Left lung (tissue), 4 donors: ENCODE measurements at regions not wholly inside any gene's neighbourhood (a gene's known extent, or its start where the extent isn't known, plus 50 kb on each side); places are given as distances from the start of the nearest gene placed in this dataset.

ENCODE experiments used
- ATAC-seq: fragments of 200-7000 bp; cut with Tn5 transposase; one replicate; pipeline ENCODE4 v1.9.1; 2020; ENCODE audit warnings: moderate library complexity
- DNase-seq, 4 donors: peaks; one replicate each; pipeline ENCODE4 v3.0.0-alpha.2; 2013 to 2020
- H3K27ac ChIP-seq, 2 donors: fragments of 200-600 bp; sonication (generic) in 1 of 2; one replicate each; pipeline versions ENCODE4 v1.5.0 to v1.8.0; 2020 to 2021
- H3K27me3 ChIP-seq, 2 donors: fragments of 200-600 bp; sonication (generic) in 1 of 2; one replicate each; pipeline versions ENCODE4 v1.5.0 to v1.8.0; 2020 to 2021
- H3K36me3 ChIP-seq, 2 donors: fragments of 200-600 bp; sonication (generic) in 1 of 2; one replicate each; pipeline versions ENCODE4 v1.5.0 to v1.8.0; 2020 to 2021
- H3K4me1 ChIP-seq, 2 donors: fragments of 200-600 bp; one replicate each; pipeline ENCODE4 v1.8.0; 2021
- H3K4me3 ChIP-seq, 2 donors: fragments of 200-600 bp; sonication (generic) in 1 of 2; one replicate each; pipeline versions ENCODE4 v1.5.0 to v1.8.0; 2020 to 2021; ENCODE audit warnings: mild to moderate bottlenecking in 1 of 2
- H3K9me3 ChIP-seq, 2 donors: fragments of 200-600 bp; sonication (generic) in 1 of 2; one replicate each; pipeline versions ENCODE4 v1.5.0 to v1.8.0; 2020 to 2021
- CTCF ChIP-seq, 2 donors: fragments of 200-600 bp; sonication (generic) in 1 of 2; IDR thresholded peaks; one replicate each; pipeline versions ENCODE4 v1.5.0 to v1.8.0; 2021; ENCODE audit warnings: antibody characterized with exemption in 2 of 2
- intact Hi-C, 2 donors: fragments of 100-400 bp; cut with DNase I; formaldehyde crosslinking; loops; one replicate each; pipeline versions ENCODE4 v1.11.2 to v1.14.2; 2022
- donor health status: DM: no; HTN: yes; CAD: no.
- donor health status: DM: no; HTN: no; CAD: no.

DNA sequence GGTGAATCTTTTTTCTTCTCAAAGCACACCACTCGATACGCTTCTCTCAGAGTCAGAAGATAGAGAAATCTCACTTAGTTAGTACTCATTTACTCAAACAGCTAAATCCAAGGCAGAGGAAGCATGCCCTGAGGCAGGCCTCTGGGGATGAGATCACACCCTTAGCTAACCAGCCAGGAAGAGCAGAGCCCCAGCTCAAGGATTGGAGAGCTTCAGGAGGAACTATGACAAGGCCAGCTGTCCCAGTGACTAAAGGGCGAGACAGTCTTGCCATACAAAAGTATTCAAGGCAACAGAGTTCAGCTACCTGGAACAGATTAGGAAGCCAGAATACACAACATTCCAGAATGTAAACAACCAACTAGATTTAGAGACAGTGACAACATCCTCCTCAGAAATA is 197.7 kb upstream of the CCDC196 start:
- Histone ChIP-seq H3K9me3 (peaks cover 0 to 3% of the 10 kb centered on the region in 2 donors), H3K27ac (no peak overlapping the region), H3K27me3 (no peaks in the 10 kb centered on the region), H3K4me3 (no peak overlapping the region), H3K4me1 (no peaks in the 10 kb centered on the region), H3K36me3 (no peaks in the 10 kb centered on the region)
- TF ChIP-seq CTCF (IDR thresholded peaks at IDR 0.05) = no peak
- DNase-seq (no peak), ATAC-seq (no peak)
- intact Hi-C loops = no loop called here

DNA sequence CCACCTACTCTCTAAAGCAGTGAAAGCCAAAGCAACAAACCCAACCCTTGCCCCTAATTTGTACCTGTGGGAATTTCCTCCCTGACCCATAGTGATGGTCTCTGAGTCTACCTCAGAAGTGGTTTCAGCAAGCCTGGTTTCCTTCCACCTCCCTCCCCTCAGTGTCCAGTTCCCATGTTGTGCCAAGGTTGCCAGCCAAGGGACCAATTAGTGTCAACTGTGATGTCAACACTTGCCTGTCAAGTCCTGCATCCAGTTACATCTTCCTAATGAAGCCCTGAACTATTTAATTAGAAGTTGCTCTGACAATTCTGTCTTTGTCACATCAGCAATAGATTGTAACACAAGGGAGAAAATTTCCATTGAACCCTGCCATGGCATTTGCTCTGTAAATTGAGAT is 194.4 kb upstream of the CCDC196 start:
- Histone ChIP-seq H3K4me1 (no peaks in the 10 kb centered on the region), H3K27me3 (no peaks in the 10 kb centered on the region), H3K27ac (no peak overlapping the region), H3K36me3 (no peaks in the 10 kb centered on the region), H3K4me3 (no peak overlapping the region), H3K9me3 (peaks cover 0 to 5% of the 10 kb centered on the region in 2 donors)
- intact Hi-C loops = no loop called here
- ATAC-seq = no peak
- no peak for TF ChIP-seq CTCF (IDR thresholded peaks at IDR 0.05)
- no peak for DNase-seq

GRCh38 chr14:66293533-66294105 is 192.6 kb upstream of the CCDC196 start:
- no peak overlapping the region for H3K27ac ChIP-seq
- intact Hi-C loops = no loop called here
- H3K27me3 ChIP-seq = no peaks in the 10 kb centered on the region
- DNase-seq (no peak), ATAC-seq (no peak)
- peaks cover 0 to 8% of the 10 kb centered on the region in 2 donors for H3K9me3 ChIP-seq
- no peak for TF ChIP-seq CTCF (IDR thresholded peaks at IDR 0.05)
- H3K4me3 ChIP-seq = no peak overlapping the region
- H3K4me1 ChIP-seq = no peaks in the 10 kb centered on the region
- no peaks in the 10 kb centered on the region for H3K36me3 ChIP-seq

DNA sequence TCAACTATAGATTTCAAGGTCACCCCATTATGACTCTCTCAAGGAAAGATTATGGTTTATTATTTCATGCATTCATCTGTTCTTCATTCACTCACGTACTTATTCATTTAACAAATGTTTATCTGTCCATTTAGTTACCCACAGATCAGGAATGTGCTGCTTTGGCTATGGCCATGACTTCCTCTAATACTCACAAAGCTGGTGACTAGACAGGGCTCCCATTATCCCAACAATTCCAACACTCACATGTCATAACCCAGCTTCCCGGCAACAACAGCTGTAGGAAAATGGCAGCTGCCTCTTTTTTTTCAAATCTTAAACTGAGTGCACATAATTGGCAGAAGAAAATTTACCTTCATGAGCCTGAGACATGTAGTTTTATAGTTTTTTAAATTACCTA is 190.8 kb upstream of the CCDC196 start:
- intact Hi-C loops = no loop called here
- no peak overlapping the region for H3K4me3 ChIP-seq
- peaks cover 0 to 13% of the 10 kb centered on the region in 2 donors for H3K9me3 ChIP-seq
- DNase-seq = no peak
- TF ChIP-seq CTCF (IDR thresholded peaks at IDR 0.05) = no peak
- no peak overlapping the region for H3K27ac ChIP-seq
- ATAC-seq = no peak
- H3K4me1 ChIP-seq = no peaks in the 10 kb centered on the region
- H3K27me3 ChIP-seq = no peaks in the 10 kb centered on the region
- H3K36me3 ChIP-seq = no peaks in the 10 kb centered on the region

- Histone ChIP-seq H3K27me3 (no peaks in the 10 kb centered on the region), H3K4me1 (no peaks in the 10 kb centered on the region), H3K36me3 (no peaks in the 10 kb centered on the region), H3K27ac (no peak overlapping the region), H3K9me3 (peaks cover 0 to 16% of the 10 kb centered on the region in 2 donors), H3K4me3 (no peak overlapping the region)
- ATAC-seq (no peak), DNase-seq (no peak)
- TF ChIP-seq CTCF (IDR thresholded peaks at IDR 0.05) = no peak
- intact Hi-C loops = no loop called here
Measured at GRCh38 chr14:66300886-66301285, 185.3 kb upstream of the CCDC196 start.
